ES-I3 (cell line): ENCODE measurements at regions not wholly inside any gene's neighbourhood (a gene's known extent, or its start where the extent isn't known, plus 50 kb on each side); places are given as distances from the start of the nearest gene placed in this dataset.
A peak's percentile ranks its signal among the peaks of the same experiment; 100 is the strongest.
"Not testable (repeated sequence)": the region's sequence is repeated elsewhere in the genome, so short reads cannot be mapped to it uniquely, and the experiment has no call there.

Source experiments
- H3K36me3 ChIP-seq: 2 replicates; pipeline ENCODE4 v1.6.1; 2013; ENCODE audit warnings: mild to moderate bottlenecking, low read length, control low read depth, moderate library complexity; ENCODE audit not compliant: insufficient read depth
- H3K4me1 ChIP-seq: 2 replicates; pipeline ENCODE4 v1.6.1; 2013; ENCODE audit warnings: mild to moderate bottlenecking, control low read depth, low read length; ENCODE audit not compliant: insufficient read depth
- H3K9ac ChIP-seq: 2 replicates; pipeline ENCODE4 v1.6.1; 2013; ENCODE audit warnings: low read depth, mild to moderate bottlenecking, low read length, moderate library complexity
- H3K9me3 ChIP-seq: 2 replicates; pipeline ENCODE4 v1.6.1; 2013; ENCODE audit warnings: mild to moderate bottlenecking, low read length, moderate library complexity; ENCODE audit not compliant: control insufficient read depth, insufficient read depth

- H3K9me3 ChIP-seq = no peaks in the 10 kb centered on the region; the same call in none of the 2 replicates
- H3K9ac ChIP-seq = no peak overlapping the region
- no peaks in the 10 kb centered on the region for H3K4me1 ChIP-seq
- no peaks in the 10 kb centered on the region for H3K36me3 ChIP-seq
These were observed 139.6 kb downstream of the SPRY1 start for GRCh38 chr4:123536225-123536624.

DNA sequence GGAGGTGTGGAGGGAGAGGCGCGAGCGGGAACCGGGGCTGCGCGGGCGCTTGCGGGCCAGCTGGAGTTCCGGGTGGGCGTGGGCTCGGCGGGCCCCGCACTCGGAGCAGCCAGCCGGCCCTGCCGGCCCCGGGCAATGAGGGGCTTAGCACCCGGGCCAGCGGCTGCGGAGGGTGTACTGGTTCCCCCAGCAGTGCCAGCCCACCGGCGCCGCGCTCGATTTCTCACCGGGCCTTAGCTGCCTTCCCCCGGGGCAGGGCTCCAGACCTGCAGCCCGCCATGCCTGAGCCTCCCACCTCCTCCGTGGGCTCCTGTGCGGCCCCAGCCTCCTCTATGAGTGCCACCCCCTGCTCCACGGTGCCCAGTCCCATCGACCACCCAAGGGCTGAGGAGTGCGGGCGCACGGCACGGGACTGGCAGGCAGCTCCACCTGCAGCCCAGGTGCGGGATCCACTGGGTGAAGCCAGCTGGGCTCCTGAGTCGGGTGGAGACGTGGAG is 141.4 kb downstream of the SPRY1 start:
- H3K9me3 ChIP-seq, H3K36me3 ChIP-seq, H3K4me1 ChIP-seq, H3K9ac ChIP-seq: not testable (repeated sequence)

DNA sequence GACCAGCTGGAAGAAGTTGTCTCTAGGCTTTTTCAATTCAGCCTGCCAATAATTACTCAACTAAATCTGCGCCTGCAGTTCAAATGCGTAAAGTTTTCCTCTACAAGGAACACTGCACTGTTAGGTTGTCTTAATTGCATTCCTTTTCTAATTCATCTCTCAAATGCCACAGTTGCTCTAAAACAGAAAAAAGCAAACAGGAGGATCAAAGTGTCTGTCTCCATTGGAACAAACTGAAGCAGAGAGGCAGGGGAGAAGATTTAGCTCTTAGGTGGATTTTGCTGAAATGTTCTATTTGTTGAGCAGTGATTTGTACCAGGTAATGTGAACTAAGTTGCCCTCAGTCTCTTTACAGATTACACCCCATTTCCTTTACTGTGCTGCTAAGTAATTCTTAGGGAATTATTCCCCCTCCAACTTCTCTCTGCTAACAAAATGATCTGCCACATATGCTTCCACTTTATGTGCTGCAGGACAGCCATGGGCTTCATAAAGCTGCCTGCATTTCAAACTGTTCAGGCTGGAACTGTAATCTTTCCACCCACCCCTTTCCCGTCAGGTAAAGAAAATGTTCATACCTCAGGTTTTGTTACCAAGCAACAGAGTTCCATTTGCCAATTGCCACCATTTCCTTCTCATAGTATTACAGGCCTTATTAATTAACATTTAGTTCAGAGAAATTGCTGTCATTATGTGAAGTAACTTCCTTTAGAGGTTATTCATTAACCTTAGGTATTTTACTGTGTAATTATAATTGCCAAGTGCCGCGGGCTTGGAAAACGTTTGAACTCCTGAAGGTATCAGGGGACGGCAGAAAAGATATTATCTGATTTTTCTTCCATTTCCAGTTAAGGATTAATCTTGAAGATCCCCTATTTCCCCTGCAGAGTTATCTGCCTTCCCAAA is 149.3 kb downstream of the SPRY1 start:
- Histone ChIP-seq H3K9ac (peak overlapping the region; percentile 12; the same call in 1 of the 2 replicates), H3K9me3 (no peaks in the 10 kb centered on the region), H3K4me1 (peaks cover 22% of the 10 kb centered on the region), H3K36me3 (no peaks in the 10 kb centered on the region)

GRCh38 chr4:123546573-123547060 is 150.0 kb downstream of the SPRY1 start:
- Histone ChIP-seq H3K36me3 (no peaks in the 10 kb centered on the region), H3K4me1 (peaks cover 22% of the 10 kb centered on the region), H3K9me3 (no peaks in the 10 kb centered on the region), H3K9ac (peak overlapping the region; percentile 12)

DNA sequence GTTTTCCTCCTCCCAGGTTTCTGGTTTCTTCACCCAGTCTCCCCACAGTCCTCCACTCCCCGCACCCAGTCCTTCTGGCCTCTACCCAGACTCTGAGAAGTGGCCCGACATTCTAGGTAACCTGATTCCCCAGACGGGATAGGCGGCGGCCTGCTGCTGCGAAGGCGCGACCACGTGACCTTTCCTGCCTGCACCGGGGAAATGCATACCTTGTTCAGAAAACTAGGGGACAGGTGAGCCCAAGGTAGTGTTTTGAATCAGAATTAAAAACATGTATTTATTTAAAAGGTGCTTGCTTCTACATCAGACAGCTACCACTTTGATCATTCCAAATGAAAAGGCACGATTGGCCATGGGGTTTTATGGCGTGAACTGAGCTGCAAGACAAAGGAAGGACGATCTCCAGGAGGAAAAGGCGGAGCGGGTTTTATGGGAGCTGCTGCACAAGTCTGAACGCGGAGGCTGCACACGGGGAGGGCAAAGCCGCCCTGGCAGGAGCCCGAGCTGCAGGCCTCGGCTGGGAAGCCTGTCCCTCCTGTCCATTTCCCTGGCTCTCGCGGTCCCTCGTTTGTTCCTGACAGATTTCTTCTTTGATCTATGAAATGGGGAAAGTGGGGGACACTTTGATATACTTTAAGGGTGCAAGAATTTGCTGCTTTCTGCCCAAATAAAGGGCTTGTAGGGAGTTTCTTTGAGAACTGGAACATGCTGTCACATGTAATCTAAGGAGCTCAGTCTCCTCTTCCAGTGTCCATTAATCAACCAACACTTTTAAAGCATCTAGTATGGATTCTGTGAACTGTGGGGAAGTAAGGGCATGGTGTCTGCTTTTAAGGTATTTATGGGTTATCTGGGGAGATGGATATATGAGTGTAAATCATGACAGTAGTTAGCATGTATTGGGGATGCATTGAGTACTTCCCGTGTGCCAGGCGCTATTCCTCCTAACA is 150.9 kb downstream of the SPRY1 start:
- Histone ChIP-seq H3K9ac (peak overlapping the region; percentile 12), H3K4me1 (peaks cover 22% of the 10 kb centered on the region), H3K36me3 (no peaks in the 10 kb centered on the region), H3K9me3 (no peaks in the 10 kb centered on the region)

- no peak overlapping the region for H3K9ac ChIP-seq
- H3K4me1 ChIP-seq = peaks cover 20% of the 10 kb centered on the region
These were observed 156.7 kb downstream of the SPRY1 start for GRCh38 chr4:123553279-123553678.

GRCh38 chr4:123553733-123554637 is 157.4 kb downstream of the SPRY1 start:
- no peaks in the 10 kb centered on the region for H3K36me3 ChIP-seq
- no peak overlapping the region for H3K9ac ChIP-seq
- H3K9me3 ChIP-seq = no peaks in the 10 kb centered on the region
- H3K4me1 ChIP-seq = peaks cover 25% of the 10 kb centered on the region

More at GRCh38 chr4:123553279-123553678, 156.7 kb downstream of the SPRY1 start:
- no peaks in the 10 kb centered on the region for H3K36me3 ChIP-seq
- H3K9me3 ChIP-seq = no peaks in the 10 kb centered on the region

GRCh38 chr4:123554801-123555232 is 158.2 kb downstream of the SPRY1 start:
- Histone ChIP-seq H3K9ac (no peak overlapping the region), H3K9me3 (no peaks in the 10 kb centered on the region), H3K36me3 (no peaks in the 10 kb centered on the region), H3K4me1 (peaks cover 28% of the 10 kb centered on the region)

- Histone ChIP-seq H3K4me1 (peaks cover 33% of the 10 kb centered on the region), H3K9me3 (no peaks in the 10 kb centered on the region), H3K9ac (no peak overlapping the region), H3K36me3 (no peaks in the 10 kb centered on the region)
These were observed 158.7 kb downstream of the SPRY1 start for GRCh38 chr4:123555233-123555806.

DNA sequence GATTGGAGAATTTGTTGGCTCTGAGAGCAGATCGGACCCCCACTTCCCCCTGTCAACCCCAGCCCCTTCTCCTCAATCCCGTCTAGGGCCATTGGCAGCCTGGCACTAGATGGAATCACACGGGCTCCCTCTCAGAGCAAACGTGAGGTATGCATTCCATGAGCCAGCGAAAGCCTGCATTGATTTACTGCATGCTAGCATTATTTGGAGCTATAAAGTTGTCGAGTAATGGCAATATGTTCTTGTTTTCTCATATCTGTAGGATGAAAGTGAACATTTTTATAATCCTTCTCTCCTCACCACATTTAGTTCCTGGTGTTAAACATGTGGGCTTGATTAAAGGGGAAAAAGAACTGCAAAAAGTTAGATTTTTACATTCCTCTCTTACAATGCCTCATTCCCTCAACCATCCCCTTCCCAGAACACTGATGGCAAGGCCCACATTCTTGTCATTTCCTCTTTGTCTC is 159.2 kb downstream of the SPRY1 start:
- no peaks in the 10 kb centered on the region for H3K36me3 ChIP-seq
- H3K9ac ChIP-seq = no peak overlapping the region
- H3K9me3 ChIP-seq = no peaks in the 10 kb centered on the region
- H3K4me1 ChIP-seq = peaks cover 33% of the 10 kb centered on the region

GRCh38 chr4:123556526-123556925 is 159.9 kb downstream of the SPRY1 start:
- peaks cover 33% of the 10 kb centered on the region for H3K4me1 ChIP-seq
- no peaks in the 10 kb centered on the region for H3K9me3 ChIP-seq
- no peaks in the 10 kb centered on the region for H3K36me3 ChIP-seq
- H3K9ac ChIP-seq = no peak overlapping the region

DNA sequence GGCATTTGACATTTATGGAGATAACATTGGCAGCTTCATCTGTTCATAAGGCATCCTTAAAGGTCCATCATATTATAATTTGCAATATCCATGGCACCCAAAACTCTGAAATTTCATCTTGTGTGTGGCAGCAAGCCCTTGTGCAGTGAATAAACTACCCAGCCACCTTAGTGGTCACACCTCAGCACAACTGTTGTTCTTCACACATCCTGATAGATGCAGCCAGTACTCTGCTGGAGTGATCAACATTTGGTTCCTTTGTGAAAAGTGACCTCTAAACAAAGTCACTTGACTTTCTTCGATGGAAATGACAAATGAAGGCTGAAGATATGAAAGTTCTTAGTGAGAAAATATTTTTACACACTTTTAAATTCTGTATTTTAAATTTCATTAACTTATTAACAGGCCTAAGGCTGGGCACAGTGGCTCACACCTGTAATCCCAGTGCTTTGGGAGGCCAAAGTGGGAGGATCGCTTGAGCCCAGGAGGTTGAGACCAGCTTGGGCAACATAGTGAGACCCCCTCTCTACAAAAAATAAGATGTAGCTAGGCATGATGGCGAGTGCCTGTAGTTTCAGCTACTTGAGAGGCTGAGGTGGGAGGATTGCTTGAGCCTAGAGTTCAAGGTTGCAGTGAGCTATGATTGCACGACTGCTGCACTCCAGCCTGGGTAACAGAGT is 161.4 kb downstream of the SPRY1 start:
- no peaks in the 10 kb centered on the region for H3K9me3 ChIP-seq
- no peak overlapping the region for H3K9ac ChIP-seq
- no peaks in the 10 kb centered on the region for H3K36me3 ChIP-seq
- H3K4me1 ChIP-seq = peaks cover 33% of the 10 kb centered on the region

DNA sequence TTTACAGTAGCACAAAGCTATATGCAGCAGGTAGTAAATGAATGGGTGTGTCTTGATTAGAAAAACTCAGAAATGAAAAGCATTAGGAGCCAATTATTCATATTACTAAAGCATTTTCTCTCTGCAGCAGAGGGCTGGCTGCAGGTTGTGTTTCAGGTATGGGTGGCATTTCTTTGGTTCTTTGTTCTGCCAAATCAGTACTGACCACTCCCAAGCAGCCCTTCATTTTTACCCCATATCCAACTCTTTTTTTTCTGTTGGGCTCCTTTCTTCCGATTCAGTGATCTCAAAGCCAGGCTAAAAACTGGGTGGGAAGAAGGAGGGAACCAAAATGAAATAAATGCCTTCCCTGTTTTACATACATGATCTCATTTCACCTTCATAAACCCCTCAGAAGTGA is 162.3 kb downstream of the SPRY1 start:
- Histone ChIP-seq H3K36me3 (no peaks in the 10 kb centered on the region), H3K9me3 (no peaks in the 10 kb centered on the region), H3K4me1 (peaks cover 30% of the 10 kb centered on the region), H3K9ac (no peak overlapping the region)
